HG03039 (cell line): ENCODE measurements at regions not wholly inside any gene's neighbourhood (a gene's known extent, or its start where the extent isn't known, plus 50 kb on each side); places are given as distances from the start of the nearest gene placed in this dataset.
"Not testable (repeated sequence)": the region's sequence is repeated elsewhere in the genome, so short reads cannot be mapped to it uniquely, and the experiment has no call there.

Source experiments
- ATAC-seq: cut with Tn5 transposase; IDR thresholded peaks from one replicate; pipeline ENCODE4 v1.9.1; 2021; ENCODE audit warnings: mild to moderate bottlenecking, moderate library complexity; ENCODE audit not compliant: unreplicated experiment

- no peak for ATAC-seq
These were observed 357.6 kb downstream of the BRD1 start for GRCh38 chr22:49469896-49470740.

- no peak for ATAC-seq
These were observed 359.0 kb downstream of the BRD1 start for GRCh38 chr22:49468487-49469198.

GRCh38 chr22:49466878-49467595 is 360.6 kb downstream of the BRD1 start:
- no peak for ATAC-seq

GRCh38 chr22:49464037-49464436 is 363.6 kb downstream of the BRD1 start:
- no peak for ATAC-seq

GRCh38 chr22:49462795-49463194 is 364.9 kb downstream of the BRD1 start:
- ATAC-seq, result no peak

- ATAC-seq, result no peak
These were observed 365.4 kb downstream of the BRD1 start for GRCh38 chr22:49462291-49462690.

GRCh38 chr22:49461674-49462073 is 366.0 kb downstream of the BRD1 start:
- ATAC-seq, result no peak

GRCh38 chr22:49460592-49461281 is 366.9 kb downstream of the BRD1 start:
- ATAC-seq, result no peak

- no peak for ATAC-seq
These were observed 367.6 kb downstream of the BRD1 start for GRCh38 chr22:49460091-49460490.

GRCh38 chr22:49458708-49459099 is 369.0 kb downstream of the BRD1 start:
- no peak for ATAC-seq

GRCh38 chr22:49457946-49458707 is 369.5 kb downstream of the BRD1 start:
- ATAC-seq, result no peak

GRCh38 chr22:49457146-49457545 is 370.5 kb downstream of the BRD1 start:
- no peak for ATAC-seq

- ATAC-seq, result no peak
These were observed 372.1 kb downstream of the BRD1 start for GRCh38 chr22:49455595-49455994.

GRCh38 chr22:49454726-49455125 is 372.9 kb downstream of the BRD1 start:
- no peak for ATAC-seq

- ATAC-seq, result no peak
These were observed 373.9 kb downstream of the BRD1 start for GRCh38 chr22:49453771-49454170.

- ATAC-seq, result not testable (repeated sequence)
These were observed 374.7 kb downstream of the BRD1 start for GRCh38 chr22:49453019-49453418.

- ATAC-seq, result no peak
These were observed 375.2 kb downstream of the BRD1 start for GRCh38 chr22:49452362-49452946.

- ATAC-seq, result no peak
These were observed 376.4 kb downstream of the BRD1 start for GRCh38 chr22:49451070-49451840.

- ATAC-seq, result no peak
These were observed 377.2 kb downstream of the BRD1 start for GRCh38 chr22:49450498-49450897.
